ENCODE measurements at regions not wholly inside any gene's neighbourhood (a gene's known extent, or its start where the extent isn't known, plus 50 kb on each side); places are given as distances from the start of the nearest gene placed in this dataset.

GRCh38 chr6:4603291-4603690 lies 172.9 kb upstream of the CDYL start:
- FAIRE-seq (no peak), DNase-seq (ENCODE audit: extremely low spot score, insufficient read length, low read depth) (no peak)

GRCh38 chr6:4599924-4600323 lies 176.3 kb upstream of the CDYL start:
- FAIRE-seq (no peak), DNase-seq (ENCODE audit: extremely low spot score, insufficient read length, low read depth) (no peak)

- DNase-seq (ENCODE audit: extremely low spot score, insufficient read length, low read depth) (no peak), FAIRE-seq (no peak)
Measured at GRCh38 chr6:4598384-4598995, 177.7 kb upstream of the CDYL start.

- FAIRE-seq (no peak), DNase-seq (ENCODE audit: extremely low spot score, insufficient read length, low read depth) (no peak)
Measured at GRCh38 chr6:4593951-4594350, 182.3 kb upstream of the CDYL start.

- no peak for FAIRE-seq
- DNase-seq (ENCODE audit: extremely low spot score, insufficient read length, low read depth) = no peak
Measured at GRCh38 chr6:4592026-4592425, 184.2 kb upstream of the CDYL start.

- no peak for DNase-seq (ENCODE audit: extremely low spot score, insufficient read length, low read depth)
Measured at GRCh38 chr6:4591218-4591617, 185.0 kb upstream of the CDYL start.

GRCh38 chr6:4589295-4589694 lies 186.9 kb upstream of the CDYL start:
- FAIRE-seq = no peak
- DNase-seq (ENCODE audit: extremely low spot score, insufficient read length, low read depth) = no peak

More at GRCh38 chr6:4591218-4591617, 185.0 kb upstream of the CDYL start:
- no peak for FAIRE-seq

GRCh38 chr6:4588581-4588980 lies 187.6 kb upstream of the CDYL start:
- DNase-seq (ENCODE audit: extremely low spot score, insufficient read length, low read depth) = no peak
- FAIRE-seq = no peak

- DNase-seq (ENCODE audit: extremely low spot score, insufficient read length, low read depth) (no peak), FAIRE-seq (no peak)
Measured at GRCh38 chr6:4588163-4588562, 188.0 kb upstream of the CDYL start.

- DNase-seq (ENCODE audit: extremely low spot score, insufficient read length, low read depth) (no peak), FAIRE-seq (no peak)
Measured at GRCh38 chr6:4587171-4587570, 189.0 kb upstream of the CDYL start.

- DNase-seq (ENCODE audit: extremely low spot score, insufficient read length, low read depth) = no peak
- FAIRE-seq = no peak
Measured at GRCh38 chr6:4586469-4586859, 189.7 kb upstream of the CDYL start.

- FAIRE-seq (no peak), DNase-seq (ENCODE audit: extremely low spot score, insufficient read length, low read depth) (no peak)
Measured at GRCh38 chr6:4585682-4586468, 190.3 kb upstream of the CDYL start.

GRCh38 chr6:4584801-4585200 lies 191.4 kb upstream of the CDYL start:
- FAIRE-seq (no peak), DNase-seq (ENCODE audit: extremely low spot score, insufficient read length, low read depth) (no peak)

GRCh38 chr6:4582506-4583417 lies 193.4 kb upstream of the CDYL start:
- FAIRE-seq (no peak), DNase-seq (ENCODE audit: extremely low spot score, insufficient read length, low read depth) (no peak)

GRCh38 chr6:4581468-4582385 lies 194.5 kb upstream of the CDYL start:
- DNase-seq (ENCODE audit: extremely low spot score, insufficient read length, low read depth) = no peak
- FAIRE-seq = no peak

GRCh38 chr6:4580361-4580760 lies 195.8 kb upstream of the CDYL start:
- no peak for FAIRE-seq
- DNase-seq (ENCODE audit: extremely low spot score, insufficient read length, low read depth) = no peak

- FAIRE-seq = no peak
- no peak for DNase-seq (ENCODE audit: extremely low spot score, insufficient read length, low read depth)
Measured at GRCh38 chr6:4577406-4577805, 198.8 kb upstream of the CDYL start.

GRCh38 chr6:4575714-4576113 lies 200.5 kb upstream of the CDYL start:
- FAIRE-seq (no peak), DNase-seq (ENCODE audit: extremely low spot score, insufficient read length, low read depth) (no peak)

GRCh38 chr6:4574007-4574406 lies 202.2 kb upstream of the CDYL start:
- DNase-seq (ENCODE audit: extremely low spot score, insufficient read length, low read depth) (no peak), FAIRE-seq (no peak)

GRCh38 chr6:4571011-4571410 lies 205.2 kb upstream of the CDYL start:
- DNase-seq (ENCODE audit: extremely low spot score, insufficient read length, low read depth) = no peak
- no peak for FAIRE-seq
